GM19324 (cell line): ENCODE measurements at regions not wholly inside any gene's neighbourhood (a gene's known extent, or its start where the extent isn't known, plus 50 kb on each side); places are given as distances from the start of the nearest gene placed in this dataset.
"Not testable (repeated sequence)": the region's sequence is repeated elsewhere in the genome, so short reads cannot be mapped to it uniquely, and the experiment has no call there.

ENCODE experiments used
- ATAC-seq: cut with Tn5 transposase; IDR thresholded peaks from one replicate; pipeline ENCODE4 v1.9.1; 2021; ENCODE audit warnings: mild to moderate bottlenecking, moderate library complexity; ENCODE audit not compliant: unreplicated experiment, low FRiP score

- no peak for ATAC-seq
These were observed 806.9 kb downstream of the TNS3 start for GRCh38 chr7:46775020-46775419.

GRCh38 chr7:46774515-46774914 is 807.4 kb downstream of the TNS3 start:
- no peak for ATAC-seq

- ATAC-seq = no peak
These were observed 809.1 kb downstream of the TNS3 start for GRCh38 chr7:46772776-46773175.

- no peak for ATAC-seq
These were observed 814.8 kb downstream of the TNS3 start for GRCh38 chr7:46767071-46767470.

GRCh38 chr7:46764100-46764936 is 817.6 kb downstream of the TNS3 start:
- ATAC-seq = no peak

- ATAC-seq = no peak
These were observed 818.6 kb downstream of the TNS3 start for GRCh38 chr7:46763344-46763743.

- no peak for ATAC-seq
These were observed 822.0 kb downstream of the TNS3 start for GRCh38 chr7:46759711-46760480.

GRCh38 chr7:46756996-46757395 is 824.9 kb downstream of the TNS3 start:
- no peak for ATAC-seq

GRCh38 chr7:46756256-46756655 is 825.7 kb downstream of the TNS3 start:
- ATAC-seq = no peak

- ATAC-seq = no peak
These were observed 826.5 kb downstream of the TNS3 start for GRCh38 chr7:46755120-46756034.

GRCh38 chr7:46754140-46754720 is 827.7 kb downstream of the TNS3 start:
- ATAC-seq = no peak

- ATAC-seq = no peak
These were observed 828.2 kb downstream of the TNS3 start for GRCh38 chr7:46753662-46754061.

- ATAC-seq = no peak
These were observed 829.0 kb downstream of the TNS3 start for GRCh38 chr7:46752881-46753366.

GRCh38 chr7:46751927-46752723 is 829.8 kb downstream of the TNS3 start:
- ATAC-seq = not testable (repeated sequence)

- no peak for ATAC-seq
These were observed 830.4 kb upstream of the IGFBP3 start for GRCh38 chr7:46751471-46751870.

- ATAC-seq = no peak
These were observed 829.3 kb upstream of the IGFBP3 start for GRCh38 chr7:46750321-46750865.

- no peak for ATAC-seq
These were observed 827.0 kb upstream of the IGFBP3 start for GRCh38 chr7:46747869-46748576.
